Fibroblast of lung (primary cell): ENCODE measurements at regions not wholly inside any gene's neighbourhood (a gene's known extent, or its start where the extent isn't known, plus 50 kb on each side); places are given as distances from the start of the nearest gene placed in this dataset.

Source experiments
- DNase-seq, 2 donors: peaks; one replicate each; pipeline versions ENCODE4 v3.0.0 to v3.0.0-alpha.2; 2010; ENCODE audit warnings: low read depth in 2 of 2
- H2AFZ ChIP-seq: 2 replicates; pipeline ENCODE4 v1.5.1; 2012; ENCODE audit warnings: low read length, control low read depth, inconsistent platforms
- H3K27ac ChIP-seq: 2 replicates; pipeline ENCODE4 v1.5.1; 2011; ENCODE audit warnings: low read length, control low read depth; ENCODE audit not compliant: insufficient read depth
- H3K27me3 ChIP-seq: 2 replicates; pipeline ENCODE4 v1.5.1; 2011; ENCODE audit warnings: mild to moderate bottlenecking, low read length; ENCODE audit not compliant: control insufficient read depth, insufficient read depth
- H3K36me3 ChIP-seq: 2 replicates; pipeline ENCODE4 v1.5.1; 2011; ENCODE audit warnings: low read length; ENCODE audit not compliant: control insufficient read depth, insufficient read depth
- H3K4me1 ChIP-seq: 2 replicates; pipeline ENCODE4 v1.5.1; 2011; ENCODE audit warnings: low read length; ENCODE audit not compliant: control insufficient read depth, insufficient read depth; ENCODE audit errors: extremely low read depth
- H3K4me2 ChIP-seq: 2 replicates; pipeline ENCODE4 v1.5.1; 2011; ENCODE audit warnings: low read length, control low read depth; ENCODE audit not compliant: insufficient read depth; ENCODE audit errors: extremely low read depth
- H3K4me3 ChIP-seq, 4 experiments: fragments of 200-600 bp in 1 of 4; sonication (generic) in 1 of 4; replicated peaks in 1 of 4; 2 replicates each; pipeline ENCODE4 v1.5.1; 2011 to 2016; ENCODE audit warnings: low read length in 4 of 4, low read depth in 3 of 4, mild to moderate bottlenecking in 3 of 4, control low read depth in 2 of 4, inconsistent platforms in 1 of 4, mixed read lengths in 1 of 4; ENCODE audit not compliant: insufficient read depth in 1 of 4; ENCODE audit errors: control extremely low read depth in 1 of 4
- H3K79me2 ChIP-seq: 2 replicates; pipeline ENCODE4 v1.5.1; 2012; ENCODE audit warnings: mild to moderate bottlenecking, low read length, inconsistent platforms; ENCODE audit not compliant: control insufficient read depth, insufficient read depth
- H3K9ac ChIP-seq: 2 replicates; pipeline ENCODE4 v1.5.1; 2011; ENCODE audit warnings: mild to moderate bottlenecking, low read length, control low read depth; ENCODE audit not compliant: insufficient read depth
- H3K9me3 ChIP-seq: 2 replicates; pipeline ENCODE4 v1.5.1; 2012; ENCODE audit warnings: low read depth, low read length; ENCODE audit not compliant: control insufficient read depth, insufficient read depth
- H4K20me1 ChIP-seq: 2 replicates; pipeline ENCODE4 v1.5.1; 2011; ENCODE audit warnings: low read length; ENCODE audit not compliant: control insufficient read depth, insufficient read depth; ENCODE audit errors: extremely low read depth
- CTCF ChIP-seq, 2 donors: IDR thresholded peaks in 1 of 2; conservative IDR thresholded peaks in 1 of 2; 1 replicate in 1 of 2; 2 replicates in 1 of 2; pipeline ENCODE4 v1.5.1; 2011 to 2012; ENCODE audit warnings: low read length in 2 of 2, control low read depth in 1 of 2, inconsistent platforms in 1 of 2, low read depth in 1 of 2, mild to moderate bottlenecking in 1 of 2
- EZH2 ChIP-seq: IDR thresholded peaks from 2 replicates; pipeline ENCODE4 v1.5.1; 2012; ENCODE audit warnings: low read length, control low read depth, mild to moderate bottlenecking; ENCODE audit errors: missing control alignments

GRCh38 chr11:80844110-80844819 lies 1403.4 kb upstream of the TENM4 start:
- Histone ChIP-seq H3K9ac (no peak overlapping the region), H3K36me3 (no peaks in the 10 kb centered on the region), H2AFZ (no peak overlapping the region), H3K4me1 (no peaks in the 10 kb centered on the region), H4K20me1 (no peaks in the 10 kb centered on the region), H3K27ac (no peak overlapping the region), H3K4me2 (no peak overlapping the region), H3K4me3 (no peak overlapping the region), H3K9me3 (no peaks in the 10 kb centered on the region), H3K79me2 (no peaks in the 10 kb centered on the region), H3K27me3 (no peaks in the 10 kb centered on the region)
- DNase-seq: no peak
- TF ChIP-seq EZH2 (no peak), CTCF (conservative IDR thresholded peaks at IDR 0.05 in 1 of 2, IDR thresholded peaks at IDR 0.05 in 1 of 2; ENCODE audit: low read depth in 1 of 2, low read length in 2 of 2) (no peak)

- no peaks in the 10 kb centered on the region for H3K9me3 ChIP-seq
Measured at GRCh38 chr11:80843266-80843974, 1402.6 kb upstream of the TENM4 start.

More at GRCh38 chr11:80843266-80843974, 1402.6 kb upstream of the TENM4 start:
- Histone ChIP-seq H3K9ac (no peak overlapping the region), H2AFZ (no peak overlapping the region), H3K79me2 (no peaks in the 10 kb centered on the region), H3K27ac (no peak overlapping the region), H3K4me1 (no peaks in the 10 kb centered on the region), H3K4me2 (no peak overlapping the region), H3K36me3 (no peaks in the 10 kb centered on the region), H3K4me3 (no peak overlapping the region), H4K20me1 (no peaks in the 10 kb centered on the region), H3K27me3 (no peaks in the 10 kb centered on the region)
- DNase-seq: no peak
- TF ChIP-seq CTCF (conservative IDR thresholded peaks at IDR 0.05 in 1 of 2, IDR thresholded peaks at IDR 0.05 in 1 of 2; ENCODE audit: low read depth in 1 of 2, low read length in 2 of 2) (no peak), EZH2 (no peak)
